SU-DHL-6 (cell line): ENCODE measurements at regions not wholly inside any gene's neighbourhood (a gene's known extent, or its start where the extent isn't known, plus 50 kb on each side); places are given as distances from the start of the nearest gene placed in this dataset.
"Not testable (repeated sequence)": the region's sequence is repeated elsewhere in the genome, so short reads cannot be mapped to it uniquely, and the experiment has no call there.

Source experiments
- H2AFZ ChIP-seq: fragments of 200-600 bp; sonication (generic); 2 replicates; pipeline ENCODE4 v1.6.1; 2014; ENCODE audit warnings: low read depth, mild to moderate bottlenecking, moderate library complexity, mixed read lengths, antibody characterized with exemption, low read length; ENCODE audit not compliant: severe bottlenecking
- H3F3A ChIP-seq: fragments of 200-600 bp; shearing (Covaris generic); 2 replicates; pipeline ENCODE4 v1.6.0; 2016; ENCODE audit warnings: antibody characterized with exemption, mild to moderate bottlenecking; ENCODE audit not compliant: insufficient read depth
- H3K27ac ChIP-seq: fragments of 200-600 bp; sonication (generic); 2 replicates; pipeline ENCODE4 v1.5.1; 2016; ENCODE audit warnings: low read depth, mild to moderate bottlenecking, low read length, moderate library complexity, mixed read lengths
- H3K27me3 ChIP-seq: fragments of 200-600 bp; sonication (generic), shearing (Covaris generic); 2 replicates; pipeline ENCODE4 v1.6.0; 2014; ENCODE audit warnings: mild to moderate bottlenecking, low read length
- H3K36me3 ChIP-seq: fragments of 200-600 bp; sonication (generic); 2 replicates; pipeline ENCODE4 v1.6.1; 2014; ENCODE audit warnings: mild to moderate bottlenecking, low read length, mixed read lengths
- H3K4me2 ChIP-seq: fragments of 300-600, 200-600 bp; shearing (Covaris generic), sonication (generic); 2 replicates; pipeline ENCODE4 v1.6.0; 2014; ENCODE audit warnings: low read length, low read depth, mild to moderate bottlenecking; ENCODE audit not compliant: poor library complexity, severe bottlenecking
- H3K4me3 ChIP-seq: fragments of 200-600 bp; sonication (generic); 2 replicates; pipeline ENCODE4 v1.5.1; 2014; ENCODE audit warnings: antibody characterized with exemption, low read length, mild to moderate bottlenecking, mixed read lengths; ENCODE audit not compliant: insufficient read depth, poor library complexity, severe bottlenecking
- H3K79me2 ChIP-seq: fragments of 200-600 bp; sonication (generic); 2 replicates; pipeline ENCODE4 v1.6.1; 2014; ENCODE audit warnings: mild to moderate bottlenecking, low read length, moderate library complexity; ENCODE audit not compliant: insufficient read depth
- H3K9ac ChIP-seq: fragments of 200-600 bp; sonication (generic); 2 replicates; pipeline ENCODE4 v1.7.0; 2014; ENCODE audit warnings: mild to moderate bottlenecking, low read length
- H3K9me2 ChIP-seq: fragments of 200-600 bp; sonication (generic); replicated peaks from 2 replicates; pipeline ENCODE4 v1.6.1; 2014; ENCODE audit warnings: low read length; ENCODE audit not compliant: insufficient read depth
- H3K9me3 ChIP-seq: fragments of 200-600 bp; sonication (generic); 2 replicates; pipeline ENCODE4 v1.6.1; 2014; ENCODE audit warnings: low read length, mixed read lengths; ENCODE audit not compliant: insufficient read depth
- H4K20me1 ChIP-seq: fragments of 200-600 bp; sonication (generic); 2 replicates; pipeline ENCODE4 v1.6.1; 2014; ENCODE audit warnings: low read depth, mild to moderate bottlenecking, antibody characterized with exemption, low read length, moderate library complexity, mixed read lengths
- EZH2phosphoT487 ChIP-seq: fragments of 200-600 bp; sonication (generic), shearing (Covaris generic); conservative IDR thresholded peaks from 2 replicates; pipeline ENCODE4 v1.6.1; 2018; ENCODE audit warnings: mild to moderate bottlenecking, antibody characterized with exemption, low read length, moderate library complexity, mixed read lengths
- TF ChIP-seq, protein P1 (sequence below): fragments of 200-600 bp; sonication (generic); IDR thresholded peaks from one replicate; pipeline ENCODE4 v1.5.1; 2017; ENCODE audit warnings: antibody characterized with exemption, mild to moderate bottlenecking, low read length, moderate library complexity; ENCODE audit not compliant: insufficient read depth, poor library complexity, severe bottlenecking

DNA sequence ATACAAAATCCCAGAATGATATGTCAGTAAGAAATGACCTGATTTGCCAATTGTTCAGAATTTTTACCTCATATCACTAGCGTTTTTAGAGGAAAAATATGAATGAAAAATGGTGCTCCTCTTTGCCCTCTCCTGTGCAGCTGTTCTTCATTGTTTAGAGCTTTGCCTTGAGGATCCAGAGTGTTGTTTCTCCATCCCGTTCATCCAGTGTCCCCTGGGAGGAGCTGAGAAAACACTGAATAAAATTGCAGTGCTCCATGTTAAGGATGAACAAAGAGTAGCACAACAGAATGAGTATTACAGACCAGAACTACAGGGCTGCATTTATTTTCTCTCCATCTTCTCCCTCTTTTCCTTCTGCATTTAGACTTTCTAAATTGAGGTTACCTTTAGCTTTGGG, 133.1 kb downstream of the ADCYAP1 start:
- H2AFZ ChIP-seq = no peak overlapping the region
- no peaks in the 10 kb centered on the region for H3K9me3 ChIP-seq
- H4K20me1 ChIP-seq = no peaks in the 10 kb centered on the region
- H3F3A ChIP-seq = no peaks in the 10 kb centered on the region
- H3K4me3 ChIP-seq = no peak overlapping the region
- H3K27me3 ChIP-seq = no peaks in the 10 kb centered on the region
- TF ChIP-seq, protein P1, sequence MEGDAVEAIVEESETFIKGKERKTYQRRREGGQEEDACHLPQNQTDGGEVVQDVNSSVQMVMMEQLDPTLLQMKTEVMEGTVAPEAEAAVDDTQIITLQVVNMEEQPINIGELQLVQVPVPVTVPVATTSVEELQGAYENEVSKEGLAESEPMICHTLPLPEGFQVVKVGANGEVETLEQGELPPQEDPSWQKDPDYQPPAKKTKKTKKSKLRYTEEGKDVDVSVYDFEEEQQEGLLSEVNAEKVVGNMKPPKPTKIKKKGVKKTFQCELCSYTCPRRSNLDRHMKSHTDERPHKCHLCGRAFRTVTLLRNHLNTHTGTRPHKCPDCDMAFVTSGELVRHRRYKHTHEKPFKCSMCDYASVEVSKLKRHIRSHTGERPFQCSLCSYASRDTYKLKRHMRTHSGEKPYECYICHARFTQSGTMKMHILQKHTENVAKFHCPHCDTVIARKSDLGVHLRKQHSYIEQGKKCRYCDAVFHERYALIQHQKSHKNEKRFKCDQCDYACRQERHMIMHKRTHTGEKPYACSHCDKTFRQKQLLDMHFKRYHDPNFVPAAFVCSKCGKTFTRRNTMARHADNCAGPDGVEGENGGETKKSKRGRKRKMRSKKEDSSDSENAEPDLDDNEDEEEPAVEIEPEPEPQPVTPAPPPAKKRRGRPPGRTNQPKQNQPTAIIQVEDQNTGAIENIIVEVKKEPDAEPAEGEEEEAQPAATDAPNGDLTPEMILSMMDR = no peak
- TF ChIP-seq EZH2phosphoT487 = no peak
- H3K9ac ChIP-seq = no peak overlapping the region
- H3K9me2 ChIP-seq = no peaks in the 10 kb centered on the region
- H3K36me3 ChIP-seq = no peaks in the 10 kb centered on the region
- H3K4me2 ChIP-seq = no peak overlapping the region
- no peak overlapping the region for H3K27ac ChIP-seq
- no peaks in the 10 kb centered on the region for H3K79me2 ChIP-seq

DNA sequence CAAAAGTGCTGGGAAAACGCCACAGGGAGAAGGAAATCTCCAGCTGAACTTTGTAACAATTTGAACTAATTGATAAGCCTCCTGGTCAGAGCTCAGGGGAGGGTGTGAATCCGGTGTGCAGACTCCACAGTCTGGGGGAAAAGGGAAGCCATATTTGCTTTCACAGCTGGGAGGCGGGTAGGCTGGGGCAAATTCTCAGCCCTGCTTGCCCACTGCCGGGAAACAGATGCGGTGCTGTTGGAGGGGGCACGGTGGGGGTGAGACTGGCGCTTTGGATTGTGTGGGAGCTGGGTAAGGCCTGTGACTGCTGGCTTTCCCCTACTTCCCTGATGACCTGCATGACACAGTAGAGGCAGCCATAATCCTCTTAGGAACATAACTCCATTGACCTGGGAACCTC, 134.8 kb downstream of the ADCYAP1 start:
- TF ChIP-seq EZH2phosphoT487 = no peak
- TF ChIP-seq, protein P1 = no peak
- Histone ChIP-seq H3F3A (no peaks in the 10 kb centered on the region), H3K9me3 (no peaks in the 10 kb centered on the region), H4K20me1 (no peaks in the 10 kb centered on the region), H3K4me3 (no peak overlapping the region), H3K27ac (no peak overlapping the region), H3K9me2 (no peaks in the 10 kb centered on the region), H3K9ac (no peak overlapping the region), H3K27me3 (no peaks in the 10 kb centered on the region), H2AFZ (no peak overlapping the region), H3K36me3 (no peaks in the 10 kb centered on the region), H3K79me2 (no peaks in the 10 kb centered on the region), H3K4me2 (no peak overlapping the region)

DNA sequence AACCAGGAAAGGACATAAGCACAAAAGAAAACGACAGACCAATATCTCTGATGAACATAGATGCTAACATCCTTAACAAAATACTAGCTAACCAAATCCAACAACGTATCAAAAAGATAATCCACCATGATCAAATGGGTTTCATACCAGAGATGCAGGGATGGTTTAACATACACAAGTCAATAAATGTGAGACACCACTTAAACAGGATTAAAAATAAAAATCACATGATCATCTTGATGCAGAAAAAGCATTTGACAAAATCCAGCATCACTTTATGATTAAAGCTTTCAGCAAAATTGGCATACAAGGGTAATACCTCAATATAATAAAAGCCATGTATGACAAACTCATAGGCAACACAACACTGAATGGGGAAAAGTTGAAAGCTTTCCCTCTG, 138.4 kb downstream of the ADCYAP1 start:
- not testable (repeated sequence) for H2AFZ ChIP-seq, H3F3A ChIP-seq, H3K9me2 ChIP-seq, H3K27ac ChIP-seq, H3K9ac ChIP-seq, H3K79me2 ChIP-seq, H3K36me3 ChIP-seq, H4K20me1 ChIP-seq, H3K4me3 ChIP-seq, H3K9me3 ChIP-seq, H3K4me2 ChIP-seq, H3K27me3 ChIP-seq

DNA sequence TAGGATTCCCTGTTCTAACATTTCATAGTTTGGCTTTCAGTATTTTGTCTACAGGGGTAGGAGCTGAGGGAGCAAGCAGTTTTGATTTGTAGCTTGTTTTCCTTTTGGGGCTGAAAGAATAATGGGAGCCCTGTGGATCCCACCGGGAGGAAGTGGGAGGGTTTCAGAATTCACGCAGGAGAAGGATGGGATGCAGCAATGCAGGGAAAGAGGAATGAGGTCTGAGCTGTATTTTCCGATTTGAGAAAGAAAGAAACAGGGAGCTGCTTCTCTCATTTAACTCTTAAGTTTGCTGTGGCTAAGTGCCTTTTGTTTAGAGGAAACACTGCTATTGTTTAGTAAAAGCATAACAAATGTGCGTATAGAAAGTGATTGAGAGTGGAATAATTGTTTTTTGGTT, 141.0 kb downstream of the ADCYAP1 start:
- H3K27me3 ChIP-seq = no peaks in the 10 kb centered on the region
- no peak overlapping the region for H3K9ac ChIP-seq
- no peak overlapping the region for H3K4me3 ChIP-seq
- no peaks in the 10 kb centered on the region for H4K20me1 ChIP-seq
- TF ChIP-seq EZH2phosphoT487 = no peak
- TF ChIP-seq, protein P1 = no peak
- no peak overlapping the region for H3K4me2 ChIP-seq
- H3K79me2 ChIP-seq = no peaks in the 10 kb centered on the region
- no peaks in the 10 kb centered on the region for H3K9me3 ChIP-seq
- H2AFZ ChIP-seq = no peak overlapping the region
- H3K27ac ChIP-seq = no peak overlapping the region
- no peaks in the 10 kb centered on the region for H3K36me3 ChIP-seq
- no peaks in the 10 kb centered on the region for H3K9me2 ChIP-seq
- H3F3A ChIP-seq = no peaks in the 10 kb centered on the region
